Stomach (tissue), 4 donors: ENCODE measurements at regions not wholly inside any gene's neighbourhood (a gene's known extent, or its start where the extent isn't known, plus 50 kb on each side); places are given as distances from the start of the nearest gene placed in this dataset.

ENCODE experiments used
- EP300 ChIP-seq: sonication (generic); formaldehyde crosslinking; IDR thresholded peaks from one replicate; pipeline ENCODE4 v1.6.1; 2017; ENCODE audit warnings: antibody characterized with exemption
- TF ChIP-seq, protein P1 (sequence below), 7 experiments: fragments of 450-650 bp in 4 of 7; fragments of 200-600 bp in 3 of 7; sonication (generic) in 3 of 7; IDR thresholded peaks; one replicate each; pipeline ENCODE4 v1.5.1; 2016 to 2019; ENCODE audit warnings: antibody characterized with exemption in 7 of 7, control low read depth in 2 of 7, mild to moderate bottlenecking in 1 of 7

GRCh38 chr4:14176613-14177012 is 549.1 kb upstream of the BOD1L1 start:
- TF ChIP-seq, protein P1, sequence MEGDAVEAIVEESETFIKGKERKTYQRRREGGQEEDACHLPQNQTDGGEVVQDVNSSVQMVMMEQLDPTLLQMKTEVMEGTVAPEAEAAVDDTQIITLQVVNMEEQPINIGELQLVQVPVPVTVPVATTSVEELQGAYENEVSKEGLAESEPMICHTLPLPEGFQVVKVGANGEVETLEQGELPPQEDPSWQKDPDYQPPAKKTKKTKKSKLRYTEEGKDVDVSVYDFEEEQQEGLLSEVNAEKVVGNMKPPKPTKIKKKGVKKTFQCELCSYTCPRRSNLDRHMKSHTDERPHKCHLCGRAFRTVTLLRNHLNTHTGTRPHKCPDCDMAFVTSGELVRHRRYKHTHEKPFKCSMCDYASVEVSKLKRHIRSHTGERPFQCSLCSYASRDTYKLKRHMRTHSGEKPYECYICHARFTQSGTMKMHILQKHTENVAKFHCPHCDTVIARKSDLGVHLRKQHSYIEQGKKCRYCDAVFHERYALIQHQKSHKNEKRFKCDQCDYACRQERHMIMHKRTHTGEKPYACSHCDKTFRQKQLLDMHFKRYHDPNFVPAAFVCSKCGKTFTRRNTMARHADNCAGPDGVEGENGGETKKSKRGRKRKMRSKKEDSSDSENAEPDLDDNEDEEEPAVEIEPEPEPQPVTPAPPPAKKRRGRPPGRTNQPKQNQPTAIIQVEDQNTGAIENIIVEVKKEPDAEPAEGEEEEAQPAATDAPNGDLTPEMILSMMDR (IDR thresholded peaks at IDR 0.05), result no peak
- TF ChIP-seq EP300, result no peak
